ENCODE measurements at regions not wholly inside any gene's neighbourhood (a gene's known extent, or its start where the extent isn't known, plus 50 kb on each side); places are given as distances from the start of the nearest gene placed in this dataset.

DNA sequence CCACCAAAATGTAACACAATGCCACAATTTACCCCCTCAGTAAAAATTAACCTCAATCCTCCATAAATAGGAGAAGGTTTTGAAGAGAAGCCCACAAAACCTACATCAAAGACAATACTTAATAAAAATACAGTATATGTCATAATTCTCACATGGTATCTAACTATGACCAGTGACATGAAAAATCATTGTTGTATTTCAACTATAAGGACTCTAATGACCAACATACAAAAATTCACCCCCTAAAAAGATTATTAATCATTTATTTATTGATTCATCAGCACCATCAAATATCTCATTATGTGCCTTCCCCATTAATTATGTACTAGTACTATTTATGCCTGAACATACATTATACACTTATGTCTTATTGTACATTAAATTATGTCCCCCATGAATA lies 77.1 kb upstream of the ZMAT1 start:
- no peak for TF ChIP-seq GATA2 (IDR thresholded peaks at IDR 0.05; ENCODE audit: insufficient read depth, insufficient read length, low read depth, low read length)
- CTCF ChIA-PET = no interaction called here
- intact Hi-C loops (cut with micrococcal nuclease) = no loop called here

DNA sequence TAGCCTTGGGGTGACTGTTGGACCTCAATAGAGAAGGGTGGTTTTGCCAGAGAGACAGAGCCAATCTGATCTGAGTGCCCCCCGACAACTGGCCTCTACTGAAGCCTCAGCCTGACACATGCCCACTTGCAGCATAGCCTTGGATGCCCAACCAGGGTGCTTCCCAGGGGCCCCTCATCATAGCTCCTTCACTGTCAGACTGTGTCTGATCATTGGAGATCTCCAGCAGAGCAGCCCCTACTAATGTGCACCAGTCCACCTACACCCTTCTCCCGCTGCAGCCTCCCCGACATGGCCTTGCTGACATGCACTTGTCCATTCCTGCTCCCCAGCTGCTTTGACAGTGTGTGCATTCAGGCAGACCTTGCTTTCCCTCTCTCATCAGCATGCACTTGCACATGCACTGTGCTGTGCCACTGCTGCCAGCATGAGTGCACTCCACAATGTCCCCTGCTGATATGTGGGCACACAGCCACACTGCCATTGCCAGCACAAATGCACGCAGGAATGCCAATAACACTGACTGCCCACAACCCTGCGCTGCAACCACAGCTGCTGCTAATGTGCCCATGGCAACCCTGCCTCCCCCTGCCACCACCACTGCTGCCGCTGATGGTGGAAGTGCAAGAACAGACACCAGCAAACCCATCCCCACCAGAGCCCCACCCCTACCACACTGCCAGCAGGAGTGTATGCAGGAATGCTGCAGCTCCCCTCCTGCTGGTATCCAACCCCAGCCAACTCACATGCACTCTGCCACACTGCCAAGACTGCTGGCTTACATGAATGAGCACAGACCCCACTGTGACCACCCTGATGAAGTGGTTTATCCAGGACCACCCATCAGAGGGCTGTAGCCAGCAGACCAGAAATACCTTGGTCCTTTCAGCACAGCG lies 68.1 kb upstream of the ZMAT1 start:
- dilution Hi-C loops (cut with MboI; ENCODE audit: extremely low pct_ligation_motif_present, low sequenced_read_pairs) (no loop called here), intact Hi-C loops (cut with micrococcal nuclease) (no loop called here)
- no peak for FAIRE-seq
- no peak overlapping the region for H3K4me3 ChIP-seq (replicated peaks in 1 of 3; ENCODE audit: insufficient read depth in 1 of 3, low read depth in 1 of 3, low read length in 3 of 3)
- no peaks in the 10 kb centered on the region for H3K9me1 ChIP-seq (replicated peaks; ENCODE audit: control insufficient read depth, extremely low read depth, insufficient read depth, low read length)
- no peaks in the 10 kb centered on the region for H4K20me1 ChIP-seq (replicated peaks; ENCODE audit: control insufficient read depth, extremely low read depth, insufficient read depth, low read length)
- no peaks in the 10 kb centered on the region for H3K4me1 ChIP-seq (ENCODE audit: control insufficient read depth, extremely low read depth, insufficient read depth, low read length)
- POLR2A ChIA-PET = no interaction called here
- no peaks in the 10 kb centered on the region for H3K27me3 ChIP-seq (ENCODE audit: control insufficient read depth in 2 of 2, insufficient read depth in 2 of 2, low read length in 2 of 2)
- TF ChIP-seq FOS (IDR thresholded peaks at IDR 0.05; ENCODE audit: borderline replicate concordance, insufficient read depth, low read length) (no peak), GATA2 (IDR thresholded peaks at IDR 0.05; ENCODE audit: insufficient read depth, insufficient read length, low read depth, low read length) (no peak), JUN (IDR thresholded peaks at IDR 0.05; ENCODE audit: borderline replicate concordance, insufficient read depth, insufficient read length, low read depth) (no peak), EZH2 (IDR thresholded peaks at IDR 0.05; ENCODE audit: borderline replicate concordance, low read depth, low read length, severe bottlenecking) (no peak), POLR2A (IDR thresholded peaks at IDR 0.05; ENCODE audit: low read depth, low read length) (no peak), POLR2AphosphoS5 (IDR thresholded peaks at IDR 0.05; ENCODE audit: insufficient read depth, low read depth, low read length) (no peak), MYC (IDR thresholded peaks at IDR 0.05; ENCODE audit: low read depth, low read length) (no peak)
- TF ChIP-seq, protein P1, sequence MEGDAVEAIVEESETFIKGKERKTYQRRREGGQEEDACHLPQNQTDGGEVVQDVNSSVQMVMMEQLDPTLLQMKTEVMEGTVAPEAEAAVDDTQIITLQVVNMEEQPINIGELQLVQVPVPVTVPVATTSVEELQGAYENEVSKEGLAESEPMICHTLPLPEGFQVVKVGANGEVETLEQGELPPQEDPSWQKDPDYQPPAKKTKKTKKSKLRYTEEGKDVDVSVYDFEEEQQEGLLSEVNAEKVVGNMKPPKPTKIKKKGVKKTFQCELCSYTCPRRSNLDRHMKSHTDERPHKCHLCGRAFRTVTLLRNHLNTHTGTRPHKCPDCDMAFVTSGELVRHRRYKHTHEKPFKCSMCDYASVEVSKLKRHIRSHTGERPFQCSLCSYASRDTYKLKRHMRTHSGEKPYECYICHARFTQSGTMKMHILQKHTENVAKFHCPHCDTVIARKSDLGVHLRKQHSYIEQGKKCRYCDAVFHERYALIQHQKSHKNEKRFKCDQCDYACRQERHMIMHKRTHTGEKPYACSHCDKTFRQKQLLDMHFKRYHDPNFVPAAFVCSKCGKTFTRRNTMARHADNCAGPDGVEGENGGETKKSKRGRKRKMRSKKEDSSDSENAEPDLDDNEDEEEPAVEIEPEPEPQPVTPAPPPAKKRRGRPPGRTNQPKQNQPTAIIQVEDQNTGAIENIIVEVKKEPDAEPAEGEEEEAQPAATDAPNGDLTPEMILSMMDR (IDR thresholded peaks at IDR 0.05; ENCODE audit: extremely low read depth in 1 of 2, insufficient read depth in 1 of 2, low read depth in 1 of 2, low read length in 2 of 2) = no peak
- TF ChIP-seq, protein P2, sequence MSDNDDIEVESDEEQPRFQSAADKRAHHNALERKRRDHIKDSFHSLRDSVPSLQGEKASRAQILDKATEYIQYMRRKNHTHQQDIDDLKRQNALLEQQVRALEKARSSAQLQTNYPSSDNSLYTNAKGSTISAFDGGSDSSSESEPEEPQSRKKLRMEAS (IDR thresholded peaks at IDR 0.05; ENCODE audit: insufficient read depth, insufficient read length) = no peak
- no peak overlapping the region for H3K4me2 ChIP-seq (ENCODE audit: insufficient read depth, low read length)
- H3K36me3 ChIP-seq (ENCODE audit: control insufficient read depth in 2 of 2, extremely low read depth in 1 of 2, insufficient read depth in 2 of 2, low read length in 2 of 2) = no peaks in the 10 kb centered on the region
- no peak overlapping the region for H3K9ac ChIP-seq (replicated peaks; ENCODE audit: extremely low read depth, insufficient read depth, low read length)
- BruUV-seq (replicated peaks) = no TSS peak
- no peak overlapping the region for H3K27ac ChIP-seq (ENCODE audit: insufficient read depth, low read depth, low read length)
- DNase-seq (ENCODE audit: low read depth, low spot score) = no peak
- CTCF ChIA-PET = no interaction called here
- H3K79me2 ChIP-seq (ENCODE audit: control insufficient read depth, insufficient read depth, low read length) = no peaks in the 10 kb centered on the region
- H3K9me3 ChIP-seq (replicated peaks; ENCODE audit: control insufficient read depth, insufficient read depth, low read length) = no peaks in the 10 kb centered on the region
- H2AFZ ChIP-seq (ENCODE audit: low read depth, low read length) = no peak overlapping the region

More for the DNA sequence above, 77.1 kb upstream of the ZMAT1 start:
- Histone ChIP-seq H3K4me2 (ENCODE audit: insufficient read depth, low read length) (no peak overlapping the region), H4K20me1 (replicated peaks; ENCODE audit: control insufficient read depth, extremely low read depth, insufficient read depth, low read length) (no peaks in the 10 kb centered on the region), H3K4me3 (replicated peaks in 1 of 3; ENCODE audit: insufficient read depth in 1 of 3, low read depth in 1 of 3, low read length in 3 of 3) (no peak overlapping the region), H3K9ac (replicated peaks; ENCODE audit: extremely low read depth, insufficient read depth, low read length) (no peak overlapping the region), H3K27ac (ENCODE audit: insufficient read depth, low read depth, low read length) (no peak overlapping the region), H3K79me2 (ENCODE audit: control insufficient read depth, insufficient read depth, low read length) (no peaks in the 10 kb centered on the region), H3K9me1 (replicated peaks; ENCODE audit: control insufficient read depth, extremely low read depth, insufficient read depth, low read length) (no peaks in the 10 kb centered on the region), H3K36me3 (ENCODE audit: control insufficient read depth in 2 of 2, extremely low read depth in 1 of 2, insufficient read depth in 2 of 2, low read length in 2 of 2) (no peaks in the 10 kb centered on the region), H3K9me3 (replicated peaks; ENCODE audit: control insufficient read depth, insufficient read depth, low read length) (no peaks in the 10 kb centered on the region), H3K4me1 (ENCODE audit: control insufficient read depth, extremely low read depth, insufficient read depth, low read length) (no peaks in the 10 kb centered on the region), H2AFZ (ENCODE audit: low read depth, low read length) (no peak overlapping the region), H3K27me3 (ENCODE audit: control insufficient read depth in 2 of 2, insufficient read depth in 2 of 2, low read length in 2 of 2) (no peaks in the 10 kb centered on the region)
- dilution Hi-C loops (cut with MboI; ENCODE audit: extremely low pct_ligation_motif_present, low sequenced_read_pairs) = no loop called here
- no peak for FAIRE-seq
- DNase-seq (ENCODE audit: low read depth, low spot score) = no peak
- POLR2A ChIA-PET = no interaction called here
- no TSS peak for BruUV-seq (replicated peaks)

Measured in endothelial cell of umbilical vein (primary cell).